Gastroesophageal sphincter (tissue), 3 donors: ENCODE measurements at regions not wholly inside any gene's neighbourhood (a gene's known extent, or its start where the extent isn't known, plus 50 kb on each side); places are given as distances from the start of the nearest gene placed in this dataset.

Experiments
- CTCF ChIP-seq, 4 experiments: fragments of 200-600 bp in 2 of 4; fragments of 450-650 bp in 2 of 4; sonication (generic) in 1 of 4; IDR thresholded peaks; one replicate each; pipeline ENCODE4 v1.5.1; 2017 to 2019; ENCODE audit warnings: antibody characterized with exemption in 4 of 4, mild to moderate bottlenecking in 2 of 4, moderate library complexity in 2 of 4
- EP300 ChIP-seq: sonication (generic); formaldehyde crosslinking; IDR thresholded peaks from one replicate; pipeline ENCODE4 v1.6.1; 2017; ENCODE audit warnings: antibody characterized with exemption, mild to moderate bottlenecking
- POLR2A ChIP-seq, 2 donors: fragments of 450-650 bp; IDR thresholded peaks; one replicate each; pipeline ENCODE4 v1.6.1; 2017; ENCODE audit warnings: antibody characterized with exemption in 2 of 2, mild to moderate bottlenecking in 2 of 2, moderate library complexity in 1 of 2
- POLR2AphosphoS5 ChIP-seq: sonication (generic); formaldehyde crosslinking; IDR thresholded peaks from one replicate; pipeline ENCODE4 v1.6.1; 2017; ENCODE audit warnings: antibody characterized with exemption

GRCh38 chr1:80633947-80634706 is 1166.6 kb upstream of the ADGRL2 start:
- TF ChIP-seq POLR2A (IDR thresholded peaks at IDR 0.05) = no peak
- no peak for TF ChIP-seq CTCF (IDR thresholded peaks at IDR 0.05)
- TF ChIP-seq POLR2AphosphoS5 = no peak
- TF ChIP-seq EP300 = no peak
